ENCODE measurements at regions not wholly inside any gene's neighbourhood (a gene's known extent, or its start where the extent isn't known, plus 50 kb on each side); places are given as distances from the start of the nearest gene placed in this dataset.

GRCh38 chr20:41894255-41894963, 276.2 kb upstream of the CHD6 start:
- TF ChIP-seq CTCF (conservative IDR thresholded peaks at IDR 0.05) (no peak), ZFX (IDR thresholded peaks at IDR 0.05) (no peak)

Data from C4-2B (cell line).